Hippocampal formation (tissue), 2 donors: ENCODE measurements at regions not wholly inside any gene's neighbourhood (a gene's known extent, or its start where the extent isn't known, plus 50 kb on each side); places are given as distances from the start of the nearest gene placed in this dataset.

Experiments
- DNase-seq, 2 donors: peaks; one replicate each; lab custom pipeline; 2025; lab: John Stamatoyannopoulos, UW

DNA sequence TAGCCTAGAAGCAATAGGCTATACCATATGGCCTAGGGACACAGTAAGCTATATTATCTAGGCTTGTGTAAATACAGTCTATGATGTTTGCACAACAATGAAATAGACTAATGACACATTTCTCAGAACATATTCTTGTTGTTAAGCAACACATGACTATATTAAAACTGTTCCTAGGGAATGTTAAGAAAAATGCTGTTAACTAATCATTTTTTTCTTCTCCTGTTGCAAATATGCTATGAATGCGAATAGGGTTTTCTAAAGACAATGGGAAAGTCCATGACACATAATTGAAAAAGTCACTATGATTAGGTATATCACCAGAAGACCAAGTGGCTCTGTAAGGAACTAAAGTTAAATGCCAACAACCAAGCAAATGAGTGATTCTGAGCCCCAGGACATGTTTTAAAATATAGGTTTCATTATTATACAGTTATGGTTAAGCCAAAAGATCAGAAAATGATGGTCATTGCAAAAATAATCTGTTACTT lies 454.0 kb upstream of the SORCS1 start:
- no peak for DNase-seq

DNA sequence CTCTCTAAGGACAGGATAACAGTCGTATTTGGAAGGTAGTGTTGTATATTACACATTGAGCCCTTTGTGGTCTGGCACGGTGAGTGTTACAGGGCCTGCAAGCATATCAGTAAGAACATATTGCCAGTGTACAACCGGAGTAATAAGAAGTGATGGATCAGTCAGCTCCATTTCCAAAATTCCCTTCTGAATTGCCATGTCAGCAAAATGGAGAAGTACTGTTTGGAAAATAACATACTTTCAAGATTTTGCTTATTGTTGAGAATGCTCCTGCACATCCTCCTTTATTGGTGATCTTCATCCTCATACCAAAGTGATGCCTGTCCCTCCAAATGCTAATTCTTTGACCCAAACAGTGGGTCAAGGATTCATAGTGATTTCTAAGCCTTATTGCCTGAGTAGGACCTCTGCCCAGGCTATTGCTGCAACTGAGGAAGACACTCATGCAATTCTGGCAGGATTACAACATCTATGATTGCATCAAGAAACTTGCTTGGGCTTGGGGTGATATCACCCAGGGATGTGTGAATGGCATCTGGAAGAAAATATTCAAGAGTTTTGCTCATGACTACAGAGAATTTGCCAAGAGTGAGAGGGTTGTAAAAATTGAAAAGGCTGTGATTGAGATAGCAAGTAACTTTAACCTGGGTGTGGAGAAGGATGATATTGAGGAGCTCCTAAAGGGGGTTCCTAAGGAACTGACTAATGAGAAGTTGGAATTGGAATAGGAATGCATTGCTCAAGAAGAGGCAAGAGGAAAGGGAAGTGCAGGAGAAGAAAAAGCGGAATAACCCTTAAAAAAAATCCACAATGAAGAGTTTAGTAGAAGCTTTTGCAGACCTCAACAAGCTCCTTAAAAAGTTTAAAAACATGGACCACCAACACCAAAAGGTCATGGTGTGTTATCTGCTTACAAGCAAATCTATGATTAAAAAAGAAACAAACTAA lies 452.2 kb upstream of the SORCS1 start:
- no peak for DNase-seq

DNA sequence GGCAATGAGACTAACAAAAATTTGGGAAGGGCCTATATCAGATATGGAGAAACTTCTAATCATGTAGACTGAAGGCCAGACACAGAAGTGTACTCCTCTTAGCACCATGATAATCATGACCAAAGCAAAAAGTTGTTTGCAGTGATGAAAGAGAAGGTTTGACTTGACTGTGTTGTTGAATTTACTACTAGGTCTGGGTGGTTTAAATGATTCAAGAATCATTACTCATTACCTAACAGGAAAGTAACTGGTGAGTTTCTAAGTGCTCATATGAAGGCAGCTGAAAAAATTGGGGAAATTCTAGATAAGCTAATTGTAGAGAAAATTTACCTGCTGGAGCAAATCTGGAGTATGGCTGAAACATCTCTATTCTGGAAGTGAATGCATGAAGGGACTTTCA lies 451.5 kb upstream of the SORCS1 start:
- DNase-seq: no peak

DNA sequence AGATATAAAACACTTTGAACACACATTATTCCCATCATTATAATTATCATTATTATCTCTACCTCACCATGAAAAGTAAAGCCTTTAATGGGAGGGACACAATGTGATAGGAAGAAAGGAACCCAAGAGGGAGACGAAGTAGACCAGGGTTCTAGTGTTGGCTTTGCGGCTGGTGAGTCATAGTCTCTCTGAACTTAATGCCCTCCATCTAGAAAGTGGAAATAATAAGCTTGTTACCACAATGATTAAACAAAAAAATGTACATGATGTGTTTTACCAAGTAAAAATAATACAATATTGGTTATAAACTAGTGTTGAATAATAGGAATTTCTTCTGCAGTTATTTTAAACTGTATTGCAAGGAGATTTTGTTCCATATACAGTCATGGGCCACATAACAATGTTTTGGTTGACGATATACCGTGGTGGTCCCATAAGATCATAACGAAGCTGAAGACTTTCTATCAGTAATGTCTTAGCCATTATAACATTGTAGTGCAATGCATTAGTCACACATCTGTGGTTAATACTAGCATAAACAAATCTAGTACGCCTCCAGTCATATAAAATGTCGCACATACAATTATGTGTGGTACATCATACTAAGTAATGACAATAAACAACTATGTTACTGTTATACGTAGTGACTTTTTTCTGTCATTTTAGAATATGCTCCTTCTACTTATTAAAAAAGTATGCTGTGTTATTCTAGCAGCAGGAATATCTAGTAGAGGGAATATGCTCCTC lies 450.6 kb upstream of the SORCS1 start:
- no peak for DNase-seq

DNA sequence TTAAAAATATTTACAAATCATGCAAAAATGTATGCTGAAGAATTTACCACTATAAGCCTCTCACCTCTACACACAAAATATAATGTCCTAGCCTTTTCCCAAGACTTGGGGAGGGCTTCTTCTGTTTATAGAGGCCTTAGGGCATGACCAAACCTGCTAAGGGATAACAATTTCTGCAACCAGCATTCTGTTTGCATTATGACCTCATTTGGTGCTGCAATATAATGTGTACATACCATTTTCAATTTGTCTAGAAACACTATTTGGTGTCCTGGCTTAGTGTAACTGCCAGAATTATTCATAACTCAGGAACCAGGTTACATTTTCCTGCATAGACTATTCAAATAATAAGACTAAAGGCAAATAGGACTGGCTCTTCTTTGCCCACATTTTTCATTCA lies 446.6 kb upstream of the SORCS1 start:
- DNase-seq: no peak

DNA sequence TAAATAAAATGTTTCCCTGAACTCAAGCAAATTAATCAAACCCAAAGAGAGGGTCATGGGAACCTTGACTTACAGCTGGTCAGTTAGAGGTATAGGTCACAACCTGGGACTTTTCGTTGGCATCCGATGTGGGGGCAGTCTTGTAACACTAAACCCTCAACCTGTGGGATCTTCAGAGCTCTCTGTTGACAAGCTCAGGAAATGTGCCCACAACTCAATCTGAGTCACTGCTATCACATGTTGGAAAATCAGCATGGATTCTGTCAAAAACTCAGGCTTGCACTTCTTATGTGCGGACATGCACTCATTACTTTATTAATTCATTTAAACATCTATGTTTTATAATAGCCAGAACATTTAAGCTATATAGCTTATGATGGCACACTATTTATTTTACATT lies 424.6 kb upstream of the SORCS1 start:
- no peak for DNase-seq

DNA sequence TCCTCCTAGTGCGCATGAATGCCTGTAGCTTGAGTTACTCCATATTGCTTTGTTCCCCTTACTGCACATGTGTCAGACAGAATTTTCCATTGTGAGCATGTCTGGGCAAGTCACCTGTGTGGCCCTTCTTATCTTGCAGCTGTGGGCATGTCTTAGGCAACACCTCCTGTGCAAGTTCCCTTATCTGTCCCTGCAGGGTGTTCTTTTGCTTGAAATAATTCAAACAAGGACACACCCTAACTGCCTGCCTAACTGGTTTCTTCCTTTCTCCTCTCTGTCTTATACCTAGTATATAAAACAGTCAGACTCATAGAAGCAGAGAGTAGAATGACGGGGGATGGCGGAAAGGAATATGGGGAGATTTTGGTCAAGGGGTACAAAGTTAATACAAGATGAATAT lies 421.1 kb upstream of the SORCS1 start:
- no peak for DNase-seq

DNA sequence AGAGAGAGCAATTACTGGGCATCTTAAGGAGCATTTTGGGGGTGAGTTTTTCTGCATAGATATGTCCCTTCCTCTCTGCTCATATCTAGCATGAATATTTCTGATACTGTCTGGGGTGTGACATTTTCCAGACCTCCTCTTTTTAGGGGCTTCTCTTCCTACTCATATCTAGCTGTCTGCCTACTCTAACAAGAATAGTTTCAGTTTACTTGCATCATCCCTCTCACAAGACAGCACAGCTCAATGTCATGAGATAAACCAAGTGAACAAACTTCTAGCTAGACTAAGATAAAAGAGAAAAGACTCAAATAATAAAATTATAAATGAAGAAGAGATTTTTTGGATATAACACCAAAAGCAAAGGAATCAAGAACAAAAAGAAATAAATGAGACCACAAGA lies 419.5 kb upstream of the SORCS1 start:
- no peak for DNase-seq

DNA sequence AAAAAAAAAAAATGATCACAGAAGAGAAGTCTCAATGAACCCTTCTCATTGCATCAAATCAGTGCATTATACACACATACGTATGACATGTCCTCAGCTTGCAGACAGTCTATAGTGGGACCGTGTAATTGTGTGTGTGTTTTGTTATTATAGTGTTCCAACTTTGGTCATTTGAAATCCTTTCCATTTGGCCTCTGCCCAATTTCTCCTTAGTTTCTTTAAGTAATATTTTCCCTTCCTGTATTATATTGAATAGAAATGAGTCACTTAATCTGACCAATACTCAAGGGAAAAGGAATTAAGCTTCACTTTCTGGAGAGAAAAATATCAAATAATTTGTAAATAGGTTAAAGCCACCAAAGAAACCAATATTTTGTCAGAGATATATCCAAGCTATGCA lies 415.5 kb upstream of the SORCS1 start:
- DNase-seq: no peak

DNA sequence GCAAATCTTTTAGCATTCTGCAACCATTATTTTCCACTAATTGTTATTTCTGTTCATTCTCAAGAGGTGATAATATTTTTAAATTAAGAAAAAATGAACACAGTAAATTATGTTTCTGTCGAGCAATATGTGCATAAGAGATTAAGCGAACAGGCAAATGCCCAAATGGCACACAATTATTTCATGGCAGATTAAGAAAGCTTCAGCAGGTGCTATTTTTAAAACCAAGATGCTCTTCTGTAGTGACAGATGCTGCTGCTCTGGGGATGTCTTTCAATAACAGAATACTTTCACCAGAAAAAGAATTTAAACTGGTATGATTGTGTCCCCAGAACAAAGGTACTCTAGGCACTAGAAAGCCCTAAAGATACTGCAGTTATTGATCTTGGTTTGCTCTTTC lies 412.7 kb upstream of the SORCS1 start:
- DNase-seq: no peak

DNA sequence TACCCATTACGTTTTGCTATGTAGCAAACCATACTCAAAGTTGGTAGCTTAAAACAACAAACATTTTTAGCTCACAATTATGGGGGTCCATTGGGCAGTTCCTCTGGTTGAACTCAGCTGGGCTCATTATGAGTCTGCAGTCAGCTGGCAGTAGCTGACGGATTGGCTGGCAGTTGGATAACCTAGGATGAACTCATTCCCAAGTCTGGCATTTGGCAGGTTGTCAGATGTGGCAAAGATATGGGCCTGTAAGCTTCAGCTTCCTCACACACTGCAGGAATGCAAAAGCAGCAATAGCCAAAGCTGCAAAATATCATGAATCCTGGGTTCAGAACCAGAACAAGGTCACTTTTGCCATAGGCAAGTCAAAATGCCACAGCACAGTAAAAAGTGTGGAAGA lies 412.2 kb upstream of the SORCS1 start:
- DNase-seq: no peak

DNA sequence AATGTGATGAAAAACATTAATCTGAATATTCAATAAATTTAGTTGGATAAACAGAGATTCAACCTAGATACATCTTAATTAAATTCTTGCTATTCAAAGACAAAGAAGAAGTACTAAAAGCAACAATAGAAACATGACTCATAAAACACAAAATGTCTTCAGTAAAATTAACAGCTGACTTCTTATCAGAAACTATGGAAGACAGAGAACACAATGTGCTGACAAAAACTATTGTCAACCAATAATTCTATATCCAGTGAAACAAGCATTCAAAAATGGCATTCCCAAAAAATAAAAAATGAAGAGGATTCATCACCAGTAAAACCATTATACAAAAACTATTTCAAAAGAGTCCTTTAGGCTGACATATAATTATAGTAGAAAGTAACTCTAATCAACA lies 400.5 kb upstream of the SORCS1 start:
- no peak for DNase-seq

DNA sequence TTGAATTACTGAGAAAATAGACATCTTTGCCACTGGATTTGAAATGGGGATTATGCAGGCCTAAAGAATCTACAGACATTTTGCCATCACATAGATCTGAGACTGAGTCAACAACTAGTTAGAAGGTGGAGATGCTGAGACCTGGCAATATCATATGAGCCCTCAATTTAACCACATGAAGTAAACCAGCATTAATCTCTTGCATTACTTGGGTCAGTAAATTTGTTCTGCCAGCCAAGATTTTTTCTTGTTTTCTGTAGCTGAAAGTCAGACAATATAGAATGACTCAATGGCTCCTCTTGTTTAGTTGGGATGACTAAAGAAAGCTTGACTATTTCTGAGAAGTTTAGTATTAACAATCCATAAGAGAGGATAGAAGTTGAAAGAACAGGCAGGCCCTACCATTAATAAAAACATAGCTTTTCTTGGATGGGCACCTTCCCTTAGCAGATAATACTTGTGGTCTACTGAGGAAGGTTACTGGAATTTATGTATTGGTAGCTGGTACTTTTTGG lies 396.7 kb upstream of the SORCS1 start:
- DNase-seq: no peak

DNA sequence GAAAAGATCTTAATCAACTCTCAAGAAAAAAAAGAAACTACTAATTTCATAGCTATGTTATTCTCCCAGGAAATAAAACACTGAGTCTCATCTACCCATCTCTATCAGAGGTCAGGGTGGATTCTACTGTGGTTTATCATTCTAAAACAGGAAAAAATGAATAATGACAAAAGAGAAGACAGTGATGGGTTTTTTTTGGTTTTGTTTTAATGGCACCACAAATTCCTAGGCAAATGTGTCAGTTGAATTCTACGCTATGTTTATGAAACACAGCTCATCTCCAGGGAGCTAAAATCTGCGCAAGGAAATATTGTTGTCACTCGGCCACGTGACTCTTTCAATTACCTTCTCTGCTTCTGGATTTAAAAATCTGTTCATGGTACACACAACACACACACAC lies 393.4 kb upstream of the SORCS1 start:
- no peak for DNase-seq

DNA sequence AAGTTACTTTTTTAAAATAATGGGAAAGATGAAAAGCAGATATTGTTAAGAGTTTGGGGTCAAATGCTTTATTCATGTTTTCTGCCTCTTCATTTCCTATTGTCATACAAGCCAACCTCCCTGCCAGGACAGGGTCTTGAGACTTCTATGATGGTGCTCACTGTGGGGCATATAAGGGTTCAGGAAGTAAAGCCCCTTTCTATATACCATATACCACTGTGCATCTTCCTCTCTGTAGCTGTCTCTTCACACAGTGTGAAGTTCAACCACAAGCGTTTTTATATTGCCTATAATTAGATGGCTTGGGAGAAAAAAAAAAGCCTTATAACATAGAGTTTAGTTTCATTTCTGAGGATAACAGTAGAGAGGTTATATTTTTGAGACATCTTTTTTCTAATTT lies 389.8 kb upstream of the SORCS1 start:
- DNase-seq: no peak

DNA sequence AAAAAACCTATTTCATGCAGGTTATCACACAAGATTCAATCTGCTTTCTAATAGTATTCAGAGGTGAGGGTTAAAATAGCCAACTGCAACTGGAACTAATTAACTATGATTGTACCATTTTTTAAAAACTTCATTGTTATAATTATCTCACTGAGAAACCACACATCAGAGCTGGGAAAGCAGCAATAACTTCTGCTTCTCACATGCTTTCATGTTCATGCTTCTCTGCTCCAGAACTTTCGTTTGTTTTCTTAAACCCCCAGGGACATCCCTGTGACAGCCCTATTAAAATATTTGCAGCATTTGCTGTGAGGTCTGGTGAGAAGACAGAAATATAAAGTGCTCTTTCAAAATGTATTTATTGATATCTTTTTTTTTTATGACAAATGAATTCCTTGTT lies 389.0 kb upstream of the SORCS1 start:
- no peak for DNase-seq

DNA sequence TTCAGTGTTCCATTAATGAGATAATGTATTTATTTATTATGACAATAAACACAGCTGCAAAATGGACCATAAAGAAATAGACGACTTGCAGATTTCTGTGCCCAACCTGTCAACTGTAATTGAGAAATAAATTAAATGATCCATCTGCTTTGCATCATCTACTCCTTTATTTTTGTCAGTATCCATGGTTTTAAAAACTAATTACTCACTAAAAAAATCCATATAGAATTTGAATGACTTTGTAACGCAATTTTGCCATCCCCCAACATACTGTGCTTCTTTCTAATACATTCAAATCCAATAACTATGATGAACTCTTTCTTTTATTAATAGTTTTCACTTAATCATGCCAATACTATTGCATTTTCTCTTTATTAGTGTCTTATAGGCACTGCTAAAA lies 388.5 kb upstream of the SORCS1 start:
- DNase-seq: no peak

DNA sequence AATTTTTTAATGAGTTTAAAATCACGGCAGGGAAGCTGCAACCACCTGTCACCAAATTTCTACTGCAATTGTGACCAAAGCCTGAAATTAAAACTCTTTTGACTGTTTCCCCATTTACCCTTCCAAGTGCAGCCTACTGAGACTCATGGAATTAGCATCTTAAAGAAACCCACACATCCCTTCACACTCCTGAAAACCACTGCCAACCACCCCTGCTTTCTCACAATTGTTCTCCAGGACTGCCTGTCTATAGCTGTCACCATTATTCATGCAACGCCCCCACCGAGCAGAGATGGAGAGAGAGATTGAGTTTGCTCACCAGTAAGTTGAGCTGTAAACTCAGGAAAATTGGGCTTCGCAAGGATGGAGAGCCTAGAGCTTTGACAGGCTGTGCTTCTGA lies 383.8 kb upstream of the SORCS1 start:
- peak in 1 of 2 donors; percentile 1 for DNase-seq

DNA sequence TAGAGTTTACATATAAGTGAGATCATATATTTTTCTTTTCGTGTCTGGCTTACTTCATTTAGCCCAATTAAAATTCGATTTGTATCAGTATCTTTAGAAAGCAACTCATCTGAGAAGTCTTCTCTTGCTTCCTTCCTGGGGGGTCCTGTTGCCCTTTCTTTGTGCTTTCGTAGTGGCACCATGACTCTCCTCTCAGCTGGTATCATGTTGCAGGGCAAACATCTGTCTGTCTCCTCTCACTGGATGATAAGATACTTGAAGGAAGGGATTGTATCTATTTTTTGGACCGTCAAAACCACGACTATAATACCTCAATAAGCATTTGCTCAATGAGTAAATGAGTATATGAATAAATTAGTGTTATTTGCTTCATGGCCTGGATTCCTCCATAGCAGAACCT lies 382.5 kb upstream of the SORCS1 start:
- DNase-seq: no peak

DNA sequence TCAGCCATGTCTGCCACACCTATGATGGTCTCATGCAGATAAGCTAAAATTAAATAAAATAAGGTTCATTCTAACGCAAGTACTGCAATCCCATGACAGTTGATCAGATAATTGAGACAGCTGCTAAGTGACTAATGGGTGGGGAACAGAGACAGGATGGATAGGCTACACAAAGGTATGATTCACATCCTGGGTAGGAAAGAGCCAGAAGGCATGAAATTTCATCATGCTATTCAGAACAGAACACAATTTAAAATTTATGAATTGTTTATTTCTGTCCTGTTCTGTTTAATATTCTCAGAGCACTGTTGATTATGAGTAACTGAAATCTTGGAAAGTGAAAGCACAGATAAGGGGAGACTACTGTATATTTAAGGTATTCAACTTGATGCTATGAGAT lies 381.8 kb upstream of the SORCS1 start:
- no peak for DNase-seq

DNA sequence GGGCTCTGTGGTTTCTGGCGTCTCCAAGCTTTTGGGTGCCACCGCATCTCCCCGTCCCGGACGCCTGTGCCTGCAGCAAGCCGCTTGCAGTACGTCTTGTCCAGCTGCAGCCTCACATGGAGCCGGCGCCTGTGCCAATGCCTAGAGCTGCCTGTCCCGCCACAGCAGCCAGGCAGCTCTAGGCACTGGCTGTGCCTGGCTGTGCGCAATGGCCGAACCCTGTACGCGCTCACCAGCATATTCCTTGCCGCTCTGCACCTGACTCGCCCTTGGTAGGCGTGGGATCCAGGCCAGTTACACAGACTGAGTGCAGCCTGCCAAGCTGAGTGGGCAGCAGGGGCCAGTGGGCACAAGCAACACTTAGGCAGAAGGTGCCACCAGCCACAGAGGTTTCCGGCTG lies 381.2 kb upstream of the SORCS1 start:
- DNase-seq: no peak

DNA sequence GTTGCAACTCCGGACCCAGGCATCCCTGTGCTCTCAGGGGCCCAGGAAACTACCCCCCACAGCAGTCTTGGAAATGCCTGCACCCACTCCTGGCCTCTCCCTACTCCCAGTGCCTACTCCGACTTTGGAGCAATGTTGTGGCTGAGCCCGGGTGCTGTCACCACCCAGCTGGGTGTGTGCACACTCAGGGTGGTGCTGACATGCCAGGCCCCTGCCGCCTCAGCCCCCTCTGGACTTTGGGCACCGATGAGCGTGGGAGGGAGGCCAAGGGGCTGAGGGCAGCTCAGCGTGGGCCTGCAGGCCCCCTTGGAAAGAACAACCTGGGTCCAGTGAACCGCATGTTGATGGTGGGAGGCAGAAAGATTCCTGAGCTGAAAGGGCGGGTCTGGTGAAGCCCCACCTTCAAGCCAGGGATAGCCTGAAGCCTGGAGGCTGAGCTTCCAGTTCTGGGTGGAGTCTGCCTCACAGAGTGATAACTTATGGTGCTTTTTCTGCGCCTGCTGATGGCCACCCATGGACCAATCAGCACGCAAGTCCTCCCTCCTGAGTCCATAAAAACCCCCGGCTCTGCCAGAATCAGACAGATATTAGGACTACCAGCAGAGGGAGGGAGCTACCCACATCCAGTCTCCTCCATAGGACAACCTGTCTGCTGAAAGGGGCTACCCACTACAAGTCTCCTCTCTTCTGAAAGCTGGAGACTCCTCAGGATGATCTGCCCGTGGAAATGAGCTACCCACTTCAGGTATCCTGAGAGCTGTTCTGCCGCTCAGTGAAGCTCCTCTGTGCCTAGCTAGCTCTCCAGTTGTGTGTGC lies 380.4 kb upstream of the SORCS1 start:
- no peak for DNase-seq
